ENCODE measurements at regions not wholly inside any gene's neighbourhood (a gene's known extent, or its start where the extent isn't known, plus 50 kb on each side); places are given as distances from the start of the nearest gene placed in this dataset.

DNA sequence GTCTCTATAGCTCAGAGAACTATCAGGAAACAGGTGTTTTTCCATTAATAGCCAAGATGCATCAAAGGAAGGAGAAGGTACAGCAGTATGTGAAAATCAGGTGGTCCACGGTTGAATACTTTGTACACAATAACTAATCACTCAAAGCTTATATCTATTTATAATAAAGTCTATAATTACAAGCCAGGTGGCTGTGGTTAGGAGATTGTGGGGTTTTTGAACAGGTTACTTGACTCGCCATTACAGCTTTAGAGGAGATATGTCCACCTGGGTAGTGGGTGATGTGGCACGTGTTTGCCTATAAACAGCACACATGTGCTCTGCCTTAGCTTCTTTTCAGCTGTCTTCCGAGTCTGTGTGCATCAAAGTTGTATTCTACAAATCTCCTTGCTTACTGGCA lies 892.2 kb upstream of the ZEB2 start:
- FAIRE-seq (no peak), DNase-seq (no peak)
- intact Hi-C loops (cut with DNase I): no loop called here
- Histone ChIP-seq H3K9me3 (ENCODE audit: control insufficient read depth in 2 of 3, insufficient read depth in 1 of 3, low read length in 3 of 3) (no peaks in the 10 kb centered on the region), H3K4me1 (ENCODE audit: control insufficient read depth in 2 of 3, insufficient read depth in 2 of 3, low read depth in 1 of 3, low read length in 3 of 3) (no peaks in the 10 kb centered on the region), H3K27ac (ENCODE audit: low read depth in 2 of 2, low read length in 2 of 2) (no peak overlapping the region), H3K4me3 (ENCODE audit: low read length in 3 of 3) (no peak overlapping the region), H3K9ac (ENCODE audit: low read length in 3 of 3) (no peak overlapping the region), H3K36me3 (ENCODE audit: control insufficient read depth in 2 of 3, insufficient read depth in 3 of 3, low read length in 3 of 3) (no peaks in the 10 kb centered on the region), H3K27me3 (ENCODE audit: control insufficient read depth, insufficient read depth, low read length) (no peaks in the 10 kb centered on the region)
- TF ChIP-seq, protein P1, sequence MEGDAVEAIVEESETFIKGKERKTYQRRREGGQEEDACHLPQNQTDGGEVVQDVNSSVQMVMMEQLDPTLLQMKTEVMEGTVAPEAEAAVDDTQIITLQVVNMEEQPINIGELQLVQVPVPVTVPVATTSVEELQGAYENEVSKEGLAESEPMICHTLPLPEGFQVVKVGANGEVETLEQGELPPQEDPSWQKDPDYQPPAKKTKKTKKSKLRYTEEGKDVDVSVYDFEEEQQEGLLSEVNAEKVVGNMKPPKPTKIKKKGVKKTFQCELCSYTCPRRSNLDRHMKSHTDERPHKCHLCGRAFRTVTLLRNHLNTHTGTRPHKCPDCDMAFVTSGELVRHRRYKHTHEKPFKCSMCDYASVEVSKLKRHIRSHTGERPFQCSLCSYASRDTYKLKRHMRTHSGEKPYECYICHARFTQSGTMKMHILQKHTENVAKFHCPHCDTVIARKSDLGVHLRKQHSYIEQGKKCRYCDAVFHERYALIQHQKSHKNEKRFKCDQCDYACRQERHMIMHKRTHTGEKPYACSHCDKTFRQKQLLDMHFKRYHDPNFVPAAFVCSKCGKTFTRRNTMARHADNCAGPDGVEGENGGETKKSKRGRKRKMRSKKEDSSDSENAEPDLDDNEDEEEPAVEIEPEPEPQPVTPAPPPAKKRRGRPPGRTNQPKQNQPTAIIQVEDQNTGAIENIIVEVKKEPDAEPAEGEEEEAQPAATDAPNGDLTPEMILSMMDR (IDR thresholded peaks at IDR 0.05; ENCODE audit: borderline replicate concordance, extremely low read depth, insufficient read depth): no peak

DNA sequence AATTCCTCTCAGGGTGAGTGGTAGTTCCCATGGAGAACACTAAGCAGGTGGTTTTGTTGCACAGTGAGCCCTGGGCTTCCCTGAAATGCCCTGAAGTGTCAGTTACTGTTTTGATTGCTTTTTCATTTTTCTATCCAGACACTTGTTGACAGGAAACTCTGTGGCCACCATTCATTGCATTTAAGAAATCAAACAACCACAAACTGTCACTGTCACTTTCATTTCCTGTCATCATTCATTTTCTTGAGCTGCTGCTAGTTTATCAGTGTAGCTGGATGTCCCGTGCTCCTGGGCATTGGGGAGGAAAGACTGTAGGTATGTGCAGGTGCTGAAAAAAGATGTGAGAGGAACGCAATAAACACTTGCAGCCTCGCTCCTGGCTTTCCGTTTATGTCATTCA lies 891.6 kb upstream of the ZEB2 start:
- H3K27me3 ChIP-seq (ENCODE audit: control insufficient read depth, insufficient read depth, low read length): no peaks in the 10 kb centered on the region
- TF ChIP-seq, protein P1 (IDR thresholded peaks at IDR 0.05; ENCODE audit: borderline replicate concordance, extremely low read depth, insufficient read depth): no peak
- no peaks in the 10 kb centered on the region for H3K4me1 ChIP-seq (ENCODE audit: control insufficient read depth in 2 of 3, insufficient read depth in 2 of 3, low read depth in 1 of 3, low read length in 3 of 3)
- no peaks in the 10 kb centered on the region for H3K9me3 ChIP-seq (ENCODE audit: control insufficient read depth in 2 of 3, insufficient read depth in 1 of 3, low read length in 3 of 3)
- H3K36me3 ChIP-seq (ENCODE audit: control insufficient read depth in 2 of 3, insufficient read depth in 3 of 3, low read length in 3 of 3): no peaks in the 10 kb centered on the region
- no peak overlapping the region for H3K4me3 ChIP-seq (ENCODE audit: low read length in 3 of 3)
- H3K9ac ChIP-seq (ENCODE audit: low read length in 3 of 3): no peak overlapping the region
- H3K27ac ChIP-seq (ENCODE audit: low read depth in 2 of 2, low read length in 2 of 2): no peak overlapping the region
- intact Hi-C loops (cut with DNase I): no loop called here
- DNase-seq: no peak
- FAIRE-seq: no peak

DNA sequence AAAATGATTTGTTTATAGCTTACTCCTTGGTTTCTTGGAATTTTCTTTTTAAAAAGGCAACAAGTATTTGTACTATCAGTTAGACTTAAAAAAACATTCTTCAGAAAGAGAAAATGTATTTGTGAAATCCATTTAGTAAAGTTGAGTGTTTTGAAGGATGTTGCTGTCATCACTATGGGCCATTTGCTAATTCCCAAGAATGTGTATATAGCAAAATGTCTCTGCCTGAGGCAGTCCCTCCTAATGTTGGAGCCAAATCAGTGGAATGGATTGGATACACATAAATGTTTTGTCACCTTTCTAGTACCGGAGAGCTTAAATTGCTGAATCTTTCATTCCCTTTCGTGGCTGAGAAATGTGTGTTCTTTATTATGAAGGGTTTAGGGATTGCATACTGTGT lies 890.2 kb upstream of the ZEB2 start:
- no peak overlapping the region for H3K4me3 ChIP-seq (ENCODE audit: low read length in 3 of 3)
- DNase-seq (no peak), FAIRE-seq (no peak)
- H3K4me1 ChIP-seq (ENCODE audit: control insufficient read depth in 2 of 3, insufficient read depth in 2 of 3, low read depth in 1 of 3, low read length in 3 of 3): no peaks in the 10 kb centered on the region
- intact Hi-C loops (cut with DNase I): no loop called here
- TF ChIP-seq, protein P1 (IDR thresholded peaks at IDR 0.05; ENCODE audit: borderline replicate concordance, extremely low read depth, insufficient read depth): no peak
- H3K27ac ChIP-seq (ENCODE audit: low read depth in 2 of 2, low read length in 2 of 2): no peak overlapping the region
- H3K9ac ChIP-seq (ENCODE audit: low read length in 3 of 3): no peak overlapping the region
- no peaks in the 10 kb centered on the region for H3K36me3 ChIP-seq (ENCODE audit: control insufficient read depth in 2 of 3, insufficient read depth in 3 of 3, low read length in 3 of 3)
- no peaks in the 10 kb centered on the region for H3K27me3 ChIP-seq (ENCODE audit: control insufficient read depth, insufficient read depth, low read length)
- no peaks in the 10 kb centered on the region for H3K9me3 ChIP-seq (ENCODE audit: control insufficient read depth in 2 of 3, insufficient read depth in 1 of 3, low read length in 3 of 3)

DNA sequence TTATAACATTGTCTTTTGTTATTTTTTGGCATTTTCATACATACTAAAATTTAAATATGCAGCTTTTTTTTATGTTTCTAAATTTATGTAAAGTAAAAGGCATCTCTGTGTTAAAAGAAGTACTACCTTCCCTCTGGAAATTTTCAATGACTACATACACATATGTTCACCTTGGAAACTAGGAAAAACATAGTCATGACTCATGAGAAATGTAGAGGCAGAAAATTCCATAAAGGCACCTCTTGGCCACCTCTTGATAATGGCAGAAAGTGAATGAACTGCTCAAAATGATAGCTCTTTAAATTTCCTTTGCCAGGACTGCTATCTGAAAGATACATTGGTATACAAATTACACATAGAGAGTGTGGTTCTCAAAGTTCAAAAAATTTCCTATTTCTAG lies 889.1 kb upstream of the ZEB2 start:
- Histone ChIP-seq H3K36me3 (ENCODE audit: control insufficient read depth in 2 of 3, insufficient read depth in 3 of 3, low read length in 3 of 3) (no peaks in the 10 kb centered on the region), H3K9me3 (ENCODE audit: control insufficient read depth in 2 of 3, insufficient read depth in 1 of 3, low read length in 3 of 3) (no peaks in the 10 kb centered on the region), H3K4me3 (ENCODE audit: low read length in 3 of 3) (no peak overlapping the region), H3K4me1 (ENCODE audit: control insufficient read depth in 2 of 3, insufficient read depth in 2 of 3, low read depth in 1 of 3, low read length in 3 of 3) (no peaks in the 10 kb centered on the region), H3K27me3 (ENCODE audit: control insufficient read depth, insufficient read depth, low read length) (no peaks in the 10 kb centered on the region), H3K27ac (ENCODE audit: low read depth in 2 of 2, low read length in 2 of 2) (no peak overlapping the region), H3K9ac (ENCODE audit: low read length in 3 of 3) (no peak overlapping the region)
- no peak for DNase-seq
- intact Hi-C loops (cut with DNase I): no loop called here
- no peak for FAIRE-seq
- TF ChIP-seq, protein P1 (IDR thresholded peaks at IDR 0.05; ENCODE audit: borderline replicate concordance, extremely low read depth, insufficient read depth): no peak

All from kidney (tissue), 13 donors.